Adrenal gland (tissue), 5 donors: ENCODE measurements at regions not wholly inside any gene's neighbourhood (a gene's known extent, or its start where the extent isn't known, plus 50 kb on each side); places are given as distances from the start of the nearest gene placed in this dataset.

Experiments
- POLR2A ChIP-seq, 2 donors: fragments of 450-650 bp; IDR thresholded peaks; one replicate each; pipeline ENCODE4 v1.6.1; 2017; ENCODE audit warnings: antibody characterized with exemption in 2 of 2, mild to moderate bottlenecking in 2 of 2, moderate library complexity in 1 of 2
- TF ChIP-seq, protein P1 (sequence below), 6 experiments: fragments of 450-650 bp in 4 of 6; fragments of 200-600 bp in 2 of 6; sonication (generic) in 1 of 6; IDR thresholded peaks; 1 replicate in 5 of 6; 2 replicates in 1 of 6; pipeline versions ENCODE4 v1.5.1 to v1.8.0; 2016 to 2021; ENCODE audit warnings: antibody characterized with exemption in 6 of 6, mild to moderate bottlenecking in 2 of 6, moderate library complexity in 1 of 6
- donor health status: DM: no; HTN: no; CAD: no.

DNA sequence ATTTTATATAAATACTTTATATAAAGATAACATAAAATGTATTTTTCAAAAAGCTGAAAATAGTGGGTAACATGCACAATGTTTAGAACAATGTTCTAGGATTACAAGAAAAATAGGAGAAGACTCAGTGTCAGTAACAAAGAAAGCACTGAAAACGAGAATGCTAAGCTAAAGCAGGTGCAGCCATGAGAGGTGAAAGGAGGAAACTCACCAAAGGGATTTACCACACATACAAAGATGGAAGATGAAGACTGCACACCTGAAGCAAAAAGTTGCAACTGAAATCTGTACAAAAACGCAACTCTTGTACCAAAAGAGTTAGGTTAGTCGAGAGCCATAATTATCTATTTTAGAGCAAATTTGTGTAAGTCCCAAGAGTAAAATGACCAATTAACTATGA lies 1176.1 kb downstream of the LRFN5 start:
- TF ChIP-seq, protein P1, sequence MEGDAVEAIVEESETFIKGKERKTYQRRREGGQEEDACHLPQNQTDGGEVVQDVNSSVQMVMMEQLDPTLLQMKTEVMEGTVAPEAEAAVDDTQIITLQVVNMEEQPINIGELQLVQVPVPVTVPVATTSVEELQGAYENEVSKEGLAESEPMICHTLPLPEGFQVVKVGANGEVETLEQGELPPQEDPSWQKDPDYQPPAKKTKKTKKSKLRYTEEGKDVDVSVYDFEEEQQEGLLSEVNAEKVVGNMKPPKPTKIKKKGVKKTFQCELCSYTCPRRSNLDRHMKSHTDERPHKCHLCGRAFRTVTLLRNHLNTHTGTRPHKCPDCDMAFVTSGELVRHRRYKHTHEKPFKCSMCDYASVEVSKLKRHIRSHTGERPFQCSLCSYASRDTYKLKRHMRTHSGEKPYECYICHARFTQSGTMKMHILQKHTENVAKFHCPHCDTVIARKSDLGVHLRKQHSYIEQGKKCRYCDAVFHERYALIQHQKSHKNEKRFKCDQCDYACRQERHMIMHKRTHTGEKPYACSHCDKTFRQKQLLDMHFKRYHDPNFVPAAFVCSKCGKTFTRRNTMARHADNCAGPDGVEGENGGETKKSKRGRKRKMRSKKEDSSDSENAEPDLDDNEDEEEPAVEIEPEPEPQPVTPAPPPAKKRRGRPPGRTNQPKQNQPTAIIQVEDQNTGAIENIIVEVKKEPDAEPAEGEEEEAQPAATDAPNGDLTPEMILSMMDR (IDR thresholded peaks at IDR 0.05): no peak
- no peak for TF ChIP-seq POLR2A (IDR thresholded peaks at IDR 0.05)
